ENCODE measurements at regions not wholly inside any gene's neighbourhood (a gene's known extent, or its start where the extent isn't known, plus 50 kb on each side); places are given as distances from the start of the nearest gene placed in this dataset.

GRCh38 chr20:55569084-55569483 is 436.2 kb downstream of the CBLN4 start:
- TF ChIP-seq CTCF (IDR thresholded peaks at IDR 0.05; ENCODE audit: low read depth, low read length) (no peak), MYC (IDR thresholded peaks at IDR 0.05; ENCODE audit: low read depth, low read length) (no peak), MAX (IDR thresholded peaks at IDR 0.05; ENCODE audit: low read depth, low read length) (no peak)
- no peak for DNase-seq (ENCODE audit: low read depth)

GRCh38 chr20:55567826-55568225 is 437.5 kb downstream of the CBLN4 start:
- TF ChIP-seq POLR2A (IDR thresholded peaks at IDR 0.05; ENCODE audit: extremely low read depth, insufficient read length), result no peak
- no peak for TF ChIP-seq MYC (IDR thresholded peaks at IDR 0.05; ENCODE audit: low read depth, low read length)
- no peak for TF ChIP-seq MAX (IDR thresholded peaks at IDR 0.05; ENCODE audit: low read depth, low read length)
- TF ChIP-seq CTCF (IDR thresholded peaks at IDR 0.05; ENCODE audit: low read depth, low read length), result no peak
- DNase-seq (ENCODE audit: low read depth), result no peak
- no peak overlapping the region for H3K4me3 ChIP-seq (ENCODE audit: low read depth, low read length)

More at GRCh38 chr20:55569084-55569483, 436.2 kb downstream of the CBLN4 start:
- H3K4me3 ChIP-seq (ENCODE audit: low read depth, low read length), result no peak overlapping the region

- TF ChIP-seq POLR2A (IDR thresholded peaks at IDR 0.05; ENCODE audit: extremely low read depth, insufficient read length) (no peak), CTCF (IDR thresholded peaks at IDR 0.05; ENCODE audit: low read depth, low read length) (no peak), MYC (IDR thresholded peaks at IDR 0.05; ENCODE audit: low read depth, low read length) (no peak), MAX (IDR thresholded peaks at IDR 0.05; ENCODE audit: low read depth, low read length) (no peak)
- DNase-seq (ENCODE audit: low read depth), result no peak
- no peak overlapping the region for H3K4me3 ChIP-seq (ENCODE audit: low read depth, low read length)
These were observed 440.1 kb downstream of the CBLN4 start for GRCh38 chr20:55565096-55565773.

GRCh38 chr20:55561259-55561658 is 444.1 kb downstream of the CBLN4 start:
- TF ChIP-seq CTCF (IDR thresholded peaks at IDR 0.05; ENCODE audit: low read depth, low read length), result no peak
- TF ChIP-seq MAX (IDR thresholded peaks at IDR 0.05; ENCODE audit: low read depth, low read length), result no peak
- TF ChIP-seq MYC (IDR thresholded peaks at IDR 0.05; ENCODE audit: low read depth, low read length), result no peak
- no peak for TF ChIP-seq POLR2A (IDR thresholded peaks at IDR 0.05; ENCODE audit: extremely low read depth, insufficient read length)

GRCh38 chr20:55557191-55557590 is 448.1 kb downstream of the CBLN4 start:
- no peak overlapping the region for H3K4me3 ChIP-seq (ENCODE audit: low read depth, low read length)
- TF ChIP-seq MYC (IDR thresholded peaks at IDR 0.05; ENCODE audit: low read depth, low read length) (no peak), MAX (IDR thresholded peaks at IDR 0.05; ENCODE audit: low read depth, low read length) (no peak), CTCF (IDR thresholded peaks at IDR 0.05; ENCODE audit: low read depth, low read length) (no peak), POLR2A (IDR thresholded peaks at IDR 0.05; ENCODE audit: extremely low read depth, insufficient read length) (no peak)
- no peak for DNase-seq (ENCODE audit: low read depth)

More at GRCh38 chr20:55561259-55561658, 444.1 kb downstream of the CBLN4 start:
- DNase-seq (ENCODE audit: low read depth), result no peak
- H3K4me3 ChIP-seq (ENCODE audit: low read depth, low read length), result no peak overlapping the region
